ENCODE measurements at regions not wholly inside any gene's neighbourhood (a gene's known extent, or its start where the extent isn't known, plus 50 kb on each side); places are given as distances from the start of the nearest gene placed in this dataset.
A peak's percentile ranks its signal among the peaks of the same experiment; 100 is the strongest.

GRCh38 chr5:158436271-158437065 is 577.5 kb upstream of the CLINT1 start:
- no peak for DNase-seq

- peak in 1 of 2 donors; percentile 7 for DNase-seq
These were observed 576.2 kb upstream of the CLINT1 start for GRCh38 chr5:158435161-158435616.

GRCh38 chr5:158434749-158435148 is 575.8 kb upstream of the CLINT1 start:
- DNase-seq = no peak

- no peak for DNase-seq
These were observed 574.7 kb upstream of the CLINT1 start for GRCh38 chr5:158433634-158434033.

- no peak for DNase-seq
These were observed 572.6 kb upstream of the CLINT1 start for GRCh38 chr5:158431369-158432029.

- DNase-seq = no peak
These were observed 571.8 kb upstream of the CLINT1 start for GRCh38 chr5:158430798-158431167.

GRCh38 chr5:158430166-158430797 is 571.3 kb upstream of the CLINT1 start:
- no peak for DNase-seq

- DNase-seq = no peak
These were observed 570.6 kb upstream of the CLINT1 start for GRCh38 chr5:158429564-158429963.

- no peak for DNase-seq
These were observed 564.8 kb upstream of the CLINT1 start for GRCh38 chr5:158423623-158424200.

- no peak for DNase-seq
These were observed 563.9 kb upstream of the CLINT1 start for GRCh38 chr5:158422653-158423515.

GRCh38 chr5:158421319-158421718 is 562.4 kb upstream of the CLINT1 start:
- no peak for DNase-seq

- DNase-seq = peak; percentile 38 to 57
These were observed 560.2 kb upstream of the CLINT1 start for GRCh38 chr5:158419186-158419585.

- no peak for DNase-seq
These were observed 555.8 kb upstream of the CLINT1 start for GRCh38 chr5:158414780-158415179.

- no peak for DNase-seq
These were observed 555.4 kb upstream of the CLINT1 start for GRCh38 chr5:158414333-158414762.

- peak; percentile 66 to 91 for DNase-seq
These were observed 554.3 kb upstream of the CLINT1 start for GRCh38 chr5:158413122-158413680.

GRCh38 chr5:158410976-158411375 is 552.0 kb upstream of the CLINT1 start:
- no peak for DNase-seq

GRCh38 chr5:158409507-158409906 is 550.6 kb upstream of the CLINT1 start:
- DNase-seq = no peak

GRCh38 chr5:158407824-158408195 is 548.9 kb upstream of the CLINT1 start:
- no peak for DNase-seq

GRCh38 chr5:158406884-158407823 is 548.2 kb upstream of the CLINT1 start:
- DNase-seq = peak; percentile 40 to 67

- no peak for DNase-seq
These were observed 539.6 kb upstream of the CLINT1 start for GRCh38 chr5:158398360-158399201.
